IMR-90 (cell line): ENCODE measurements at regions not wholly inside any gene's neighbourhood (a gene's known extent, or its start where the extent isn't known, plus 50 kb on each side); places are given as distances from the start of the nearest gene placed in this dataset.

ENCODE experiments used
- ATAC-seq: fragments of 200-7000 bp; cut with Tn5 transposase; 2 replicates; pipeline ENCODE4 v1.9.1; 2020; ENCODE audit warnings: low read depth, mild to moderate bottlenecking, moderate library complexity
- BruUV-seq: library from RNA; stranded (reverse); fragments of 400-500 nt; replicated peaks from 2 replicates; lab custom pipeline; 2021; lab: Mats Ljungman, UMichigan
- CTCF ChIA-PET: fragments of 300-600 bp; formaldehyde crosslinking; extraction: SDS; loops from one replicate; lab custom pipeline; 2021; ENCODE audit warnings: antibody characterized with exemption; lab: Yijun Ruan, JAX
- POLR2A ChIA-PET: fragments of 300-600 bp; sonication (Branson Sonifier 250); formaldehyde crosslinking; loops from one replicate; lab custom pipeline; 2022; ENCODE audit warnings: antibody characterized with exemption; ENCODE audit not compliant: unreplicated experiment; lab: Charles Lee
- DNase-seq: peaks from one replicate; pipeline ENCODE4 v3.0.0; 2013
- H2AFZ ChIP-seq: replicated peaks from 2 replicates; pipeline ENCODE3; 2013; ENCODE audit warnings: low read length, mild to moderate bottlenecking; ENCODE audit not compliant: poor library complexity
- H2AK5ac ChIP-seq: 2 replicates; pipeline ENCODE4 v1.6.1; 2013; ENCODE audit warnings: low read depth, low read length, inconsistent platforms
- H2AK9ac ChIP-seq: replicated peaks from 2 replicates; pipeline ENCODE3; 2013; ENCODE audit warnings: mild to moderate bottlenecking, low read depth, low read length, moderate library complexity; ENCODE audit not compliant: poor library complexity
- H2BK120ac ChIP-seq: 2 replicates; pipeline ENCODE4 v1.6.1; 2013; ENCODE audit warnings: low read depth, low read length, inconsistent platforms
- H2BK15ac ChIP-seq: 3 replicates; pipeline ENCODE4 v1.6.1; 2013; ENCODE audit warnings: low read depth, low read length, inconsistent platforms
- H2BK20ac ChIP-seq: 2 replicates; pipeline ENCODE4 v1.6.1; 2013; ENCODE audit warnings: low read depth, mild to moderate bottlenecking, inconsistent platforms, low read length, moderate library complexity
- H2BK5ac ChIP-seq: 2 replicates; pipeline ENCODE4 v1.6.1; 2013; ENCODE audit warnings: mild to moderate bottlenecking, low read depth, low read length, inconsistent platforms; ENCODE audit not compliant: poor library complexity, severe bottlenecking
- H3K14ac ChIP-seq: replicated peaks from 2 replicates; pipeline ENCODE4 v1.6.1; 2013; ENCODE audit warnings: low read depth, low read length, inconsistent platforms
- H3K18ac ChIP-seq: 2 replicates; pipeline ENCODE4 v1.6.1; 2013; ENCODE audit warnings: low read depth, low read length, control low read depth
- H3K23ac ChIP-seq: 2 replicates; pipeline ENCODE4 v1.6.1; 2013; ENCODE audit warnings: low read depth, low read length, inconsistent platforms
- H3K27ac ChIP-seq: 2 replicates; pipeline ENCODE4 v1.5.1; 2013; ENCODE audit warnings: mild to moderate bottlenecking, control low read depth, low read length; ENCODE audit not compliant: insufficient read depth
- H3K27me3 ChIP-seq: 2 replicates; pipeline ENCODE4 v1.6.1; 2013; ENCODE audit warnings: low read length; ENCODE audit not compliant: control insufficient read depth, insufficient read depth
- H3K36me3 ChIP-seq: 2 replicates; pipeline ENCODE4 v1.6.1; 2013; ENCODE audit warnings: low read length, mixed read lengths; ENCODE audit not compliant: control insufficient read depth, insufficient read depth
- H3K4ac ChIP-seq: 2 replicates; pipeline ENCODE4 v1.6.1; 2013; ENCODE audit warnings: low read depth, low read length, inconsistent platforms
- H3K4me1 ChIP-seq: 2 replicates; pipeline ENCODE4 v1.6.1; 2013; ENCODE audit warnings: low read length, mixed read lengths; ENCODE audit not compliant: control insufficient read depth, insufficient read depth
- H3K4me2 ChIP-seq: 2 replicates; pipeline ENCODE4 v1.6.1; 2013; ENCODE audit warnings: low read depth, mild to moderate bottlenecking, control low read depth, low read length, moderate library complexity
- H3K4me3 ChIP-seq: 2 replicates; pipeline ENCODE4 v1.5.1; 2013; ENCODE audit warnings: low read depth, mild to moderate bottlenecking, control low read depth, low read length, moderate library complexity; ENCODE audit not compliant: insufficient read depth
- H3K56ac ChIP-seq: 2 replicates; pipeline ENCODE4 v1.6.1; 2013; ENCODE audit warnings: low read length, inconsistent platforms; ENCODE audit not compliant: insufficient read depth; ENCODE audit errors: extremely low read depth
- H3K79me1 ChIP-seq, 2 experiments: 2 replicates each; pipeline ENCODE4 v1.6.1; 2013; ENCODE audit warnings: low read length in 2 of 2, inconsistent platforms in 1 of 2, low read depth in 1 of 2
- H3K9ac ChIP-seq: 2 replicates; pipeline ENCODE4 v1.6.1; 2013; ENCODE audit warnings: low read depth, low read length, control low read depth
- H3K9me1 ChIP-seq: 2 replicates; pipeline ENCODE4 v1.6.1; 2013; ENCODE audit warnings: low read length, inconsistent platforms; ENCODE audit not compliant: insufficient read depth
- H3K9me3 ChIP-seq: 2 replicates; pipeline ENCODE4 v1.6.1; 2013; ENCODE audit warnings: low read length; ENCODE audit not compliant: control insufficient read depth, insufficient read depth
- H4K20me1 ChIP-seq: 2 replicates; pipeline ENCODE4 v1.6.1; 2013; ENCODE audit warnings: low read length, inconsistent platforms; ENCODE audit not compliant: insufficient read depth
- H4K5ac ChIP-seq: 2 replicates; pipeline ENCODE4 v1.6.1; 2013; ENCODE audit warnings: mild to moderate bottlenecking, low read depth, low read length, control low read depth
- H4K8ac ChIP-seq, 2 experiments: 2 replicates each; pipeline ENCODE4 v1.6.1; 2013; ENCODE audit warnings: low read depth in 2 of 2, low read length in 2 of 2, control low read depth in 1 of 2, inconsistent platforms in 1 of 2
- H4K91ac ChIP-seq: 2 replicates; pipeline ENCODE4 v1.6.1; 2013; ENCODE audit warnings: low read depth, low read length, inconsistent platforms; ENCODE audit not compliant: insufficient read depth
- CHD1 ChIP-seq: IDR thresholded peaks from 2 replicates; pipeline ENCODE4 v1.6.1; 2012; ENCODE audit warnings: low read depth, low read length, improper control_type of control experiment
- MAFK ChIP-seq: IDR thresholded peaks from 2 replicates; pipeline ENCODE4 v1.6.1; 2012; ENCODE audit warnings: low read depth, low read length, improper control_type of control experiment
- WGBS, 2 experiments: methylation state at CpG; one replicate each; pipeline versions ENCODE4 v1.1.5 to v1.1.7; 2013; ENCODE audit warnings: missing lambda C conversion rate in 2 of 2; ENCODE audit not compliant: insufficient read length in 1 of 2; ENCODE audit errors: extremely low coverage in 2 of 2; 5-methylcytosine and 5-hydroxymethylcytosine counted together
- dilution Hi-C: fragments of 300-500 bp; cut with HindIII; formaldehyde crosslinking; loops from one replicate; pipeline ENCODE4 v1.14.3; 2018; ENCODE audit warnings: low sequenced_read_pairs; ENCODE audit not compliant: unreplicated experiment
- in situ Hi-C: fragments of 300-500 bp; cut with MboI; formaldehyde crosslinking; loops from 3 replicates; pipeline ENCODE4 v1.14.3; 2019; ENCODE audit warnings: low sequenced_read_pairs, inconsistent platforms, mixed read lengths
- intact Hi-C: fragments of 100-400 bp; cut with micrococcal nuclease; formaldehyde crosslinking; loops from 2 replicates; pipeline ENCODE4 v1.10.0; 2022
- TF ChIP-seq, protein P1 (sequence below): fragments of 150-350 bp; IDR thresholded peaks from 2 replicates; pipeline ENCODE4 v1.6.1; 2017; ENCODE audit warnings: mild to moderate bottlenecking, antibody characterized with exemption, low read length, low read depth

DNA sequence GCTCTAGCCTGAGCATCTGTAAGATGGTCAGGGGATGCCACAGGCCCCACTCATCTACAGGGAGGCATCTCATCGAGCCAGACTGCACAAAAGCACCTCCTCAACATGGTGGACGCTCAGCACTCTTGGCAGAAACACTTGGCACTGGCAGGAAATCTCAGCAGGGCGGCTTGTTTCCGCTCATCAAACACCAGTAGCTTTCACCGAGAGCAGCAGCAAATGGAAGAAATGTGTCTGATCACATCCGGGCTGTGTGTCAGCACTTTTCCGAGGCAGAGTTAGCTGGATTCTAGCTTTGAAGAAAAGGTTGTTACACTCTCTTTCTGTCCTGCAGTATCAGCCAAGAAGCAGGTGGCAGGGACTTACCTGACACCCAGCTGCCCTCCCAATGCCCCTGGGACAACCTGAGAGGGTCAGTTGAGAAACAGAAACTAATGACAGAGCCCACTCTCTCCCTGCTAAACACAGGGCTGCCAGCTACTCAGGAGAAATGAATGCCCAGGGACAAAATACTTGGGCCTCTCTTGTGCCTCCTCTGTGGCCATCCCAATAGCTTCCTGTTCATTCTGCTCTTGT is 68.9 kb upstream of the FZD7 start:
- Histone ChIP-seq H3K27me3 (no peaks in the 10 kb centered on the region), H3K9me3 (no peaks in the 10 kb centered on the region), H2BK120ac (no peak overlapping the region), H3K23ac (no peak overlapping the region), H4K20me1 (no peaks in the 10 kb centered on the region), H3K4ac (no peak overlapping the region), H3K14ac (no peak overlapping the region), H3K56ac (no peak overlapping the region), H2AK5ac (peak overlapping the region; percentile 39; the same call in 1 of the 2 replicates), H3K27ac (no peak overlapping the region), H4K8ac (no peak overlapping the region), H2BK5ac (no peak overlapping the region), H2BK15ac (no peak overlapping the region), H4K91ac (no peak overlapping the region; the same call in 1 of the 2 replicates), H2BK20ac (no peak overlapping the region), H3K9me1 (peaks cover 4% of the 10 kb centered on the region; the same call in 1 of the 2 replicates), H2AK9ac (no peak overlapping the region), H3K4me2 (peak overlapping the region; percentile 46; the same call in 1 of the 2 replicates), H3K36me3 (no peaks in the 10 kb centered on the region), H3K18ac (no peak overlapping the region), H4K5ac (peak overlapping the region; percentile 61; the same call in 1 of the 2 replicates), H2AFZ (peak overlapping the region; percentile 79), H3K9ac (no peak overlapping the region), H3K79me1 (no peaks in the 10 kb centered on the region), H3K4me1 (peaks cover 2% of the 10 kb centered on the region; the same call in 1 of the 2 replicates), H3K4me3 (no peak overlapping the region)
- 63% methylated on average over 2 of the region's 7 CpGs; no CpG with 5 or more reads in 1 of the 2 experiments for WGBS, 2 experiments
- dilution Hi-C loops: no loop called here
- TF ChIP-seq MAFK: peak; percentile 4; the same call in 1 of the 2 replicates
- TF ChIP-seq, protein P1, sequence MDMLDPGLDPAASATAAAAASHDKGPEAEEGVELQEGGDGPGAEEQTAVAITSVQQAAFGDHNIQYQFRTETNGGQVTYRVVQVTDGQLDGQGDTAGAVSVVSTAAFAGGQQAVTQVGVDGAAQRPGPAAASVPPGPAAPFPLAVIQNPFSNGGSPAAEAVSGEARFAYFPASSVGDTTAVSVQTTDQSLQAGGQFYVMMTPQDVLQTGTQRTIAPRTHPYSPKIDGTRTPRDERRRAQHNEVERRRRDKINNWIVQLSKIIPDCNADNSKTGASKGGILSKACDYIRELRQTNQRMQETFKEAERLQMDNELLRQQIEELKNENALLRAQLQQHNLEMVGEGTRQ: no peak
- TF ChIP-seq CHD1: no peak
- DNase-seq (no peak), ATAC-seq (no peak)
- ChIA-PET POLR2A (no interaction called here), CTCF (no interaction called here)
- BruUV-seq: no TSS peak
- intact Hi-C loops: no loop called here
- in situ Hi-C loops: no loop called here
